ENCODE measurements at regions not wholly inside any gene's neighbourhood (a gene's known extent, or its start where the extent isn't known, plus 50 kb on each side); places are given as distances from the start of the nearest gene placed in this dataset.
A peak's percentile ranks its signal among the peaks of the same experiment; 100 is the strongest.

DNA sequence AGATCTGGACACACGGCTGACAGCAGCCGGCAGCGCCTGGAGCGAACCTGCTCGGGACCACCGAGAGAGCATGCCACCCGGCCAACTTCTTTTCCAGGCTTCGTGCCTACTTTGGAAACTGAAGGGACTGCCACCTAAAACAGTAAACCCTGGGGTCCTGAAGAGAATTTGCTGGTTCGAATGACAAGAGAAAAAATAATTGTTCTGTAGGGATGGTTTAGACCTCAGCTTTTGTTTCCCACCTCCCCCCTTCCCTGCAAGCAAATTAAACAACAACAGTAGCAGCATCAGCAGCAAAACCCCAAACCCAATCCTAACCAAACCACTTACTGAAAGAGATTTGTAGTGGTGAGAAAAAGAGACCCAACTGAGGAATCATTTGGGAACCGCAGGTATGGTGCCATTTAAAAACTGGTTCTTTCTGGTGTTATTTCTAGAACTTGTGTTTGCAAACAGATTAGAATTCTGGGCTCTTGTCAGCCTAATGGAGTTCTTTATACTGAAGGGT lies 105.6 kb downstream of the LEPR start:
- Mint-ChIP-seq H3K4me1 (peaks cover 3% of the 10 kb centered on the region), H3K27me3 (ENCODE audit: insufficient read depth, low read depth) (peaks cover 21% of the 10 kb centered on the region)
- no peaks in the 10 kb centered on the region for H4K20me1 ChIP-seq (ENCODE audit: low read depth)

DNA sequence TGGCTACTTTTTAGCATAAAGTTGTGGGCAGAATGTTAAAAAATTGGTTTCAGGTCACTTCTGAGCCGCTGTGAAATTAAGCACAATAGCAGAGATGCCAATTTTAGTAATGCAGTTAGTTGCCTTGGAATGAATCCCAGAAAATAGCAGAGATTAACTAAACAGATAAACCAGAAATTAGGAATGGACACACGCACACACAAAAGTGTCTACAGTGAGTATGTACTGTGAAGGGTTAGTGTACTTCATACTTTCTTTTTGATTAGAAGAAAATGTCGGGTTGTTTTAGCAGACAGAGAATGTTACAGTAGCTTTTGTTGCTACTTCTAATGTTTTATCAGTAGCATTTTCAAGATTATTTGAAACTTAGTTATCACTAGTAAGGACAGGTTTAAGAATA lies 106.7 kb downstream of the LEPR start:
- Histone ChIP-seq H3K36me3 (peaks cover under 1% of the 10 kb centered on the region), H3K9me3 (ENCODE audit: low read depth) (no peaks in the 10 kb centered on the region), H3K4me2 (no peak overlapping the region), H4K20me1 (ENCODE audit: low read depth) (no peaks in the 10 kb centered on the region), H2AFZ (replicated peaks) (no peak overlapping the region), H3K79me2 (ENCODE audit: low read depth) (no peaks in the 10 kb centered on the region), H3F3A (ENCODE audit: low read depth) (peaks cover 7% of the 10 kb centered on the region), H3K27me3 (peaks cover 38% of the 10 kb centered on the region), H3K9ac (no peak overlapping the region), H3K27ac (no peak overlapping the region), H3K4me3 (no peak overlapping the region), H3K4me1 (peaks cover 8% of the 10 kb centered on the region)
- Mint-ChIP-seq H3K4me1 (peaks cover 3% of the 10 kb centered on the region), H3K27me3 (ENCODE audit: insufficient read depth, low read depth) (peaks cover 21% of the 10 kb centered on the region), H3K36me3 (no peaks in the 10 kb centered on the region), H3K27ac (no peak overlapping the region), H3K4me3 (no peak overlapping the region), H3K9me3 (no peaks in the 10 kb centered on the region)
- TF ChIP-seq, protein P1, sequence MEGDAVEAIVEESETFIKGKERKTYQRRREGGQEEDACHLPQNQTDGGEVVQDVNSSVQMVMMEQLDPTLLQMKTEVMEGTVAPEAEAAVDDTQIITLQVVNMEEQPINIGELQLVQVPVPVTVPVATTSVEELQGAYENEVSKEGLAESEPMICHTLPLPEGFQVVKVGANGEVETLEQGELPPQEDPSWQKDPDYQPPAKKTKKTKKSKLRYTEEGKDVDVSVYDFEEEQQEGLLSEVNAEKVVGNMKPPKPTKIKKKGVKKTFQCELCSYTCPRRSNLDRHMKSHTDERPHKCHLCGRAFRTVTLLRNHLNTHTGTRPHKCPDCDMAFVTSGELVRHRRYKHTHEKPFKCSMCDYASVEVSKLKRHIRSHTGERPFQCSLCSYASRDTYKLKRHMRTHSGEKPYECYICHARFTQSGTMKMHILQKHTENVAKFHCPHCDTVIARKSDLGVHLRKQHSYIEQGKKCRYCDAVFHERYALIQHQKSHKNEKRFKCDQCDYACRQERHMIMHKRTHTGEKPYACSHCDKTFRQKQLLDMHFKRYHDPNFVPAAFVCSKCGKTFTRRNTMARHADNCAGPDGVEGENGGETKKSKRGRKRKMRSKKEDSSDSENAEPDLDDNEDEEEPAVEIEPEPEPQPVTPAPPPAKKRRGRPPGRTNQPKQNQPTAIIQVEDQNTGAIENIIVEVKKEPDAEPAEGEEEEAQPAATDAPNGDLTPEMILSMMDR (IDR thresholded peaks at IDR 0.05) = no peak
- TF ChIP-seq EZH2phosphoT487 (IDR thresholded peaks at IDR 0.05) (no peak), EZH2 (IDR thresholded peaks at IDR 0.05) (no peak)
- DNase-seq (ENCODE audit: low spot score) = no peak

More for the DNA sequence above, 105.6 kb downstream of the LEPR start:
- Histone ChIP-seq H3K4me1 (peaks cover 8% of the 10 kb centered on the region), H3F3A (ENCODE audit: low read depth) (peaks cover 7% of the 10 kb centered on the region), H3K36me3 (no peaks in the 10 kb centered on the region), H2AFZ (replicated peaks) (peak overlapping the region; percentile 98), H3K4me2 (peak overlapping the region; percentile 99), H3K27me3 (peaks cover 38% of the 10 kb centered on the region), H3K27ac (no peak overlapping the region), H3K9ac (no peak overlapping the region), H3K4me3 (peak overlapping the region; percentile 85), H3K79me2 (ENCODE audit: low read depth) (no peaks in the 10 kb centered on the region), H3K9me3 (ENCODE audit: low read depth) (no peaks in the 10 kb centered on the region)
- Mint-ChIP-seq H3K4me3 (peak overlapping the region; percentile 84), H3K27ac (no peak overlapping the region), H3K9me3 (no peaks in the 10 kb centered on the region), H3K36me3 (no peaks in the 10 kb centered on the region)
- DNase-seq (ENCODE audit: low spot score) = no peak
- TF ChIP-seq EZH2phosphoT487 (IDR thresholded peaks at IDR 0.05) = peak; percentile 5
- TF ChIP-seq, protein P1 (IDR thresholded peaks at IDR 0.05) = no peak
- TF ChIP-seq EZH2 (IDR thresholded peaks at IDR 0.05) = no peak

DNA sequence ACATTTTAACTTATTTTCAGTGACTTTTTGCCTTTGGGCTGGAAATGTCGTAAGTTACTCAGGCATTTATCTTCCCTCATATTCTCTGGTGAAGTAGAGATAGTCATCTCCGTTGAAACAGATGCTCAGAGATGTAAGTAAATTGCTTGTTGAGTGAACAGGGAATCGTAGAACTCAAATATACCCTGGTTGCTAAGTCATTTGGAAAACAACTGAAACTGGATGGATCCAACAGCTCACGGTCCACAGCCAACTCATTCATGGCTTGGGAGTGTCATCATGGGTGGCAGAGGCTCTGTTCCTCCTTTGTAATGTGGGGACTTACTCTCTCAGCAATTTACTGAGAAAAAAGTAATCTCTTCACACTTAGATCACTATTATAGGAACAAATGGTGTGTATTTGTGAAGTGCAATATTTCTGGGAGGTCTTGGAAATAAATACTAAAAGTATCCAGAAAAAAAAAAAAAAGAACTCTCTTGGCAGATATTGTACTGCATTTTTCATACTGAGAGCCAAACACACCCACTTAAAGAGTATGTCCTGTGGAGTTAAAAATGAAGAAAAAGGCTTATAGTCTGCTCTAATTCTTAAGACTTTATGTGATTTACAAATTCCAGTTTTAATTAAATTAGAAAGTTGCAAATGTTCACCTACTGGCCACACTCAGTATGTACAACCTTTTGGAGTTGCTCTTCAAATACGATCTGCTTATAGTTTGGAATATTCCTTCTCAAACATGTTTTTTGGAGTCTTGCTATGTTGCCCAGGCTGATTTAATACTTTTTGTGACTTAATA lies 107.4 kb downstream of the LEPR start:
- Histone ChIP-seq H3F3A (ENCODE audit: low read depth) (peaks cover 7% of the 10 kb centered on the region), H2AFZ (replicated peaks) (no peak overlapping the region), H3K27ac (no peak overlapping the region), H3K9me3 (ENCODE audit: low read depth) (no peaks in the 10 kb centered on the region), H3K36me3 (peaks cover 5% of the 10 kb centered on the region), H3K4me3 (no peak overlapping the region), H3K4me2 (no peak overlapping the region), H3K79me2 (ENCODE audit: low read depth) (no peaks in the 10 kb centered on the region), H3K4me1 (peaks cover 8% of the 10 kb centered on the region), H3K9ac (no peak overlapping the region), H4K20me1 (ENCODE audit: low read depth) (no peaks in the 10 kb centered on the region), H3K27me3 (peaks cover 38% of the 10 kb centered on the region)
- Mint-ChIP-seq H3K27me3 (ENCODE audit: insufficient read depth, low read depth) (peaks cover 21% of the 10 kb centered on the region), H3K27ac (no peak overlapping the region), H3K4me3 (no peak overlapping the region), H3K9me3 (peaks cover 3% of the 10 kb centered on the region), H3K4me1 (peaks cover 3% of the 10 kb centered on the region), H3K36me3 (no peaks in the 10 kb centered on the region)
- DNase-seq (ENCODE audit: low spot score) = peak; percentile 19
- TF ChIP-seq EZH2 (IDR thresholded peaks at IDR 0.05) = no peak
- TF ChIP-seq, protein P1 (IDR thresholded peaks at IDR 0.05) = peak; percentile 52

Measured in neural progenitor cell (in vitro differentiated cells).